ENCODE measurements at regions not wholly inside any gene's neighbourhood (a gene's known extent, or its start where the extent isn't known, plus 50 kb on each side); places are given as distances from the start of the nearest gene placed in this dataset.

- 89% methylated on average over 7 of the region's 7 CpGs for WGBS (ENCODE audit: insufficient coverage)
- Mint-ChIP-seq H3K9me3 (ENCODE audit: insufficient read depth) (no peaks in the 10 kb centered on the region), H3K27ac (no peak overlapping the region), H3K4me3 (no peak overlapping the region), H3K4me1 (no peaks in the 10 kb centered on the region), H3K27me3 (peaks cover 7% of the 10 kb centered on the region)
- H3K9ac ChIP-seq (ENCODE audit: low read length) = no peak overlapping the region
- CTCF ChIA-PET = no interaction called here
- no peak for DNase-seq
- TF ChIP-seq EZH2 (IDR thresholded peaks at IDR 0.05; ENCODE audit: borderline replicate concordance, insufficient read depth, low read depth, low read length, poor library complexity, severe bottlenecking) = no peak
- no peak for TF ChIP-seq CTCF (IDR thresholded peaks at IDR 0.05)
- H3K4me2 ChIP-seq (replicated peaks; ENCODE audit: low read depth, low read length, poor library complexity, severe bottlenecking) = no peak overlapping the region
- H3K36me3 ChIP-seq (replicated peaks in 1 of 2; ENCODE audit: control extremely low read depth in 1 of 2, control insufficient read depth in 1 of 2, extremely low read depth in 1 of 2, insufficient read depth in 2 of 2, low read length in 1 of 2) = no peaks in the 10 kb centered on the region
- no peak overlapping the region for H3K4me3 ChIP-seq (ENCODE audit: control extremely low read depth in 1 of 5, extremely low read depth in 1 of 5, insufficient read depth in 1 of 5, low read depth in 2 of 5, low read length in 4 of 5)
- H3K27me3 ChIP-seq (replicated peaks in 1 of 4; ENCODE audit: control extremely low read depth in 1 of 4, control insufficient read depth in 3 of 4, insufficient read depth in 4 of 4, low read length in 3 of 4) = no peaks in the 10 kb centered on the region
- H3K9me3 ChIP-seq (ENCODE audit: control extremely low read depth in 1 of 3, control insufficient read depth in 2 of 3, insufficient read depth in 1 of 3, low read length in 2 of 3) = peaks cover 0 to 3% (median 0%) of the 10 kb centered on the region in 3 donors
- H3K4me1 ChIP-seq (ENCODE audit: control insufficient read depth in 2 of 2, insufficient read depth in 2 of 2, low read length in 2 of 2) = no peaks in the 10 kb centered on the region
- H2AFZ ChIP-seq (ENCODE audit: insufficient read depth, low read depth, low read length, poor library complexity, severe bottlenecking) = no peak overlapping the region
- H3K79me2 ChIP-seq (ENCODE audit: control insufficient read depth, insufficient read depth, low read length) = no peaks in the 10 kb centered on the region
- ATAC-seq (ENCODE audit: low read depth) = no peak
- no peak overlapping the region for H3K27ac ChIP-seq (ENCODE audit: low read length in 2 of 2)
- POLR2A ChIA-PET = no interaction called here
- intact Hi-C loops (cut with micrococcal nuclease) = no loop called here
- H4K20me1 ChIP-seq (ENCODE audit: control insufficient read depth, insufficient read depth, low read length, poor library complexity, severe bottlenecking) = no peaks in the 10 kb centered on the region
Observed at GRCh38 chr10:71074176-71074755, 138.1 kb upstream of the UNC5B start.

GRCh38 chr10:71075086-71075758 is 137.1 kb upstream of the UNC5B start:
- Histone ChIP-seq H3K27ac (ENCODE audit: low read length in 2 of 2) (no peak overlapping the region), H3K9me3 (ENCODE audit: control extremely low read depth in 1 of 3, control insufficient read depth in 2 of 3, insufficient read depth in 1 of 3, low read length in 2 of 3) (peaks cover 0 to 3% (median 0%) of the 10 kb centered on the region in 3 donors), H3K4me1 (ENCODE audit: control insufficient read depth in 2 of 2, insufficient read depth in 2 of 2, low read length in 2 of 2) (no peaks in the 10 kb centered on the region), H3K4me3 (ENCODE audit: control extremely low read depth in 1 of 5, extremely low read depth in 1 of 5, insufficient read depth in 1 of 5, low read depth in 2 of 5, low read length in 4 of 5) (no peak overlapping the region), H3K36me3 (replicated peaks in 1 of 2; ENCODE audit: control extremely low read depth in 1 of 2, control insufficient read depth in 1 of 2, extremely low read depth in 1 of 2, insufficient read depth in 2 of 2, low read length in 1 of 2) (no peaks in the 10 kb centered on the region), H2AFZ (ENCODE audit: insufficient read depth, low read depth, low read length, poor library complexity, severe bottlenecking) (no peak overlapping the region), H3K79me2 (ENCODE audit: control insufficient read depth, insufficient read depth, low read length) (no peaks in the 10 kb centered on the region), H3K27me3 (replicated peaks in 1 of 4; ENCODE audit: control extremely low read depth in 1 of 4, control insufficient read depth in 3 of 4, insufficient read depth in 4 of 4, low read length in 3 of 4) (no peaks in the 10 kb centered on the region), H3K9ac (ENCODE audit: low read length) (no peak overlapping the region), H4K20me1 (ENCODE audit: control insufficient read depth, insufficient read depth, low read length, poor library complexity, severe bottlenecking) (no peaks in the 10 kb centered on the region), H3K4me2 (replicated peaks; ENCODE audit: low read depth, low read length, poor library complexity, severe bottlenecking) (no peak overlapping the region)
- H3K27me3 Mint-ChIP-seq = peaks cover 7% of the 10 kb centered on the region
- POLR2A ChIA-PET = no interaction called here
- ATAC-seq (ENCODE audit: low read depth) (no peak), DNase-seq (no peak)
- H3K9me3 Mint-ChIP-seq (ENCODE audit: insufficient read depth) = no peaks in the 10 kb centered on the region
- TF ChIP-seq CTCF (IDR thresholded peaks at IDR 0.05) = no peak
- TF ChIP-seq EZH2 (IDR thresholded peaks at IDR 0.05; ENCODE audit: borderline replicate concordance, insufficient read depth, low read depth, low read length, poor library complexity, severe bottlenecking) = no peak
- CTCF ChIA-PET = no interaction called here
- no peak overlapping the region for H3K4me3 Mint-ChIP-seq
- intact Hi-C loops (cut with micrococcal nuclease) = no loop called here
- 80% methylated on average over 7 of the region's 8 CpGs for WGBS (ENCODE audit: insufficient coverage)
- no peaks in the 10 kb centered on the region for H3K4me1 Mint-ChIP-seq
- no peak overlapping the region for H3K27ac Mint-ChIP-seq
